ENCODE measurements at regions not wholly inside any gene's neighbourhood (a gene's known extent, or its start where the extent isn't known, plus 50 kb on each side); places are given as distances from the start of the nearest gene placed in this dataset.

- TF ChIP-seq CTCF (IDR thresholded peaks at IDR 0.05; ENCODE audit: low read depth, low read length) = no peak
- no peak for TF ChIP-seq EZH2phosphoT487 (IDR thresholded peaks at IDR 0.05; ENCODE audit: low read depth)
Observed at GRCh38 chr2:12326449-12327190, 390.1 kb upstream of the TRIB2 start.
